GM12873 (cell line): ENCODE measurements at regions not wholly inside any gene's neighbourhood (a gene's known extent, or its start where the extent isn't known, plus 50 kb on each side); places are given as distances from the start of the nearest gene placed in this dataset.

Source experiments
- TF ChIP-seq, protein P1 (sequence below): IDR thresholded peaks from 2 replicates; pipeline ENCODE4 v1.5.1; 2012; ENCODE audit warnings: low read depth, mild to moderate bottlenecking, moderate library complexity, low read length, control low read depth; ENCODE audit not compliant: insufficient read depth; ENCODE audit errors: missing control alignments

DNA sequence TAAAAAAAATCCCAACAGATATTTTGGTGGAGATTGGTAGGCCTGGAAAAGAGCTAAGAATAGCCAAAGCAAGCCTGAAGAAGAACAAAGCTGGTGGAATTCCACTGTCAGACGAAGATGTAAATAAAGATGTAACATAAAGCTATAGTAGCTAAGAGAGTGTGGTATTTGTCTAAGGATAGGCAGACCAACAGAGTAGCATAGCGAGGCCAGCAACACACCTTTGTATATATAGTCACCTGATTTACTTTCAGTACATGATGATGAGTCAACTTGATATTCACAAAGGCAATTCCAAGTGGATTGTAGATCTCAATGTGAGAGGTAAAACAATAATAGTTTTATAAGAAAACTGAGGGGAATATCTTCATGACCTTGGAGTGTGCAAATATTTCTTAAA is 53.6 kb upstream of the SYN2 start:
- TF ChIP-seq, protein P1, sequence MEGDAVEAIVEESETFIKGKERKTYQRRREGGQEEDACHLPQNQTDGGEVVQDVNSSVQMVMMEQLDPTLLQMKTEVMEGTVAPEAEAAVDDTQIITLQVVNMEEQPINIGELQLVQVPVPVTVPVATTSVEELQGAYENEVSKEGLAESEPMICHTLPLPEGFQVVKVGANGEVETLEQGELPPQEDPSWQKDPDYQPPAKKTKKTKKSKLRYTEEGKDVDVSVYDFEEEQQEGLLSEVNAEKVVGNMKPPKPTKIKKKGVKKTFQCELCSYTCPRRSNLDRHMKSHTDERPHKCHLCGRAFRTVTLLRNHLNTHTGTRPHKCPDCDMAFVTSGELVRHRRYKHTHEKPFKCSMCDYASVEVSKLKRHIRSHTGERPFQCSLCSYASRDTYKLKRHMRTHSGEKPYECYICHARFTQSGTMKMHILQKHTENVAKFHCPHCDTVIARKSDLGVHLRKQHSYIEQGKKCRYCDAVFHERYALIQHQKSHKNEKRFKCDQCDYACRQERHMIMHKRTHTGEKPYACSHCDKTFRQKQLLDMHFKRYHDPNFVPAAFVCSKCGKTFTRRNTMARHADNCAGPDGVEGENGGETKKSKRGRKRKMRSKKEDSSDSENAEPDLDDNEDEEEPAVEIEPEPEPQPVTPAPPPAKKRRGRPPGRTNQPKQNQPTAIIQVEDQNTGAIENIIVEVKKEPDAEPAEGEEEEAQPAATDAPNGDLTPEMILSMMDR: no peak

DNA sequence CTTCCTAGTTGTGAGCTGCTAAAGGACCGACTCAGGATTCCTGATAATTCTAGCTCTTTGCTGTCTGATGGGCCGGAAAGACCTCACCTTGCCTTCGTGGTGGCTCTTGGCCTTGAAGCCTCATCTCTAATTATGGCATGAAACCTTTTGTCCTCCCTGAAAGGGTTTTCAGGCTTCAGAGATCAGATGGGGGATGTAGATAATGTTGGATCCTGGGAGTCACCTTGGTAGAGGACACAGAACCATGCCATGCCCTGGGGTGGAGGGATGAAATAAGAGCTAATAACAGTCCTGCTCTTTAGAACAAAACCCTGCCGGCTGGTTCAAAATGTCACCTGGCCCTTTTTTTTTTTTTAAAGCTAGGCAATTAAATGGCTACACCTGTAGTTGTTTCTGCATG is 50.8 kb upstream of the SYN2 start:
- TF ChIP-seq, protein P1: no peak

DNA sequence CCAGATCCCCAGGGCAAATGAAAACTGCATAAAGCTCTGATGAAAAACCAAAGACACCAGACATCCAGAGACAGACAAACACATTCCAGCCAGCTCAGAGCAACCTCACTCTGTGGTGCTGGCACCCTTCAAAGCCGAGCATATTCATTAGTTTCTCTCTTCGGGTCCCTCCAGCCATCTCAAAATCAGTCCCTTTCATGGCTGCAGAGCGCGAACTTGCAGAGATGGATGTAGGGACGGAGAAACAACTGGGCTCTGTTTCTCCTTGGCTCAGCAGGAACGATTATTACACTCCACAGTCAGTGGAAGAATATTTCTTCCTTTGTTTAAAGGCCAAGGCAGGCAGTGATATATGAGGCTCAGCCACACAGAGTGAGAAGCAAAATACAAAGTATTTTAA is 50.4 kb upstream of the SYN2 start:
- TF ChIP-seq, protein P1: no peak

DNA sequence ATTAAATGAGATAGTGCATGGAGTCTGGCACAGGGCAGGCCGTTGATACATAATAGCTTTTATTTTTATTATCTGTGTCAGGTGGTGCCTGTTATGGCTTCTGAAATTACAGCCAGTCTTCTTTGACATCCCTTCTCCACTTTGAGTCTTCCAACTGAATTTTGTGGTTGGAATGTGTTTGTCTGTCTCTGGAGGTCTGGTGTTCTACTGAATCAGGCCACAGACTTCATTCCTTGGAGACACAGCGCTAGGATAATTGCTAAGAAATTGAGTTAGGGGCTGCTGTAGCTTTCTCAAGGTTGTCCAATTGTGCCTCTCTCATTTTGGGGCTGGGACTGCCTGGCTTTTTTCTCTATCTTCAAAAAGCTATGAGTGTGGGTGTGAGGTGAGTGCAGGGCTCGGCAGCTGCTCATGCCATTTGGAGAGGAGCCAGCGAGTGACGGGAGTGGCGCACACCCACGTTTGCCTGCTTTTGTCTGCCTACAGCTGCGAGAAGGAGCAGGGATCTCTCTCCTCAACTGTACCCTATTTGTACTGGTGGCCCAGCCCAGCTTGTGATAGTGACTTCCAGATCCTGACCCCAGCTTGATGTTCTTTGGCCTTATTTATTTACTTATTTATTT is 49.8 kb upstream of the SYN2 start:
- TF ChIP-seq, protein P1: no peak
